Transverse colon (tissue), 4 donors: ENCODE measurements at regions not wholly inside any gene's neighbourhood (a gene's known extent, or its start where the extent isn't known, plus 50 kb on each side); places are given as distances from the start of the nearest gene placed in this dataset.

Source experiments
- DNase-seq: peaks from one replicate; pipeline ENCODE4 v3.0.0-alpha.2; 2019
- H3K27ac ChIP-seq, 4 donors: fragments of 200-600 bp; sonication (generic); 2 replicates each; pipeline ENCODE4 v1.5.1; 2016 to 2018; ENCODE audit warnings: inconsistent platforms in 4 of 4
- H3K27me3 ChIP-seq: fragments of 200-600 bp; sonication (generic); 2 replicates; pipeline ENCODE4 v1.5.1; 2017; ENCODE audit warnings: inconsistent platforms
- H3K36me3 ChIP-seq, 4 donors: fragments of 200-600 bp; sonication (generic); 2 replicates each; pipeline ENCODE4 v1.5.1; 2017 to 2019; ENCODE audit warnings: inconsistent platforms in 4 of 4
- H3K4me1 ChIP-seq, 4 donors: fragments of 200-600 bp; sonication (generic); 2 replicates each; pipeline ENCODE4 v1.5.1; 2017 to 2020; ENCODE audit warnings: inconsistent platforms in 4 of 4
- H3K4me3 ChIP-seq, 4 donors: fragments of 200-600 bp; sonication (generic); 1 replicate in 1 of 4; 2 replicates in 3 of 4; pipeline versions ENCODE4 v1.5.1 to v1.6.1; 2017 to 2019; ENCODE audit warnings: inconsistent platforms in 4 of 4
- H3K9me3 ChIP-seq, 2 donors: fragments of 200-600 bp; sonication (generic); 2 replicates each; pipeline ENCODE4 v1.5.1; 2017 to 2019; ENCODE audit warnings: inconsistent platforms in 2 of 2
- CTCF ChIP-seq, 5 experiments: fragments of 200-600 bp in 3 of 5; fragments of 450-650 bp in 2 of 5; sonication (generic) in 3 of 5; IDR thresholded peaks; 1 replicate in 2 of 5; 2 replicates in 3 of 5; pipeline ENCODE4 v1.5.1; 2016 to 2017; ENCODE audit warnings: antibody characterized with exemption in 5 of 5, inconsistent platforms in 3 of 5, mild to moderate bottlenecking in 2 of 5, moderate library complexity in 1 of 5
- EP300 ChIP-seq: sonication (generic); formaldehyde crosslinking; IDR thresholded peaks from one replicate; pipeline ENCODE4 v1.6.1; 2017; ENCODE audit warnings: antibody characterized with exemption, low read depth
- POLR2A ChIP-seq: fragments of 450-650 bp; IDR thresholded peaks from one replicate; pipeline ENCODE4 v1.6.1; 2016; ENCODE audit warnings: antibody characterized with exemption, mild to moderate bottlenecking, moderate library complexity
- POLR2AphosphoS5 ChIP-seq, 3 donors: sonication (generic); formaldehyde crosslinking; IDR thresholded peaks; one replicate each; pipeline ENCODE4 v1.6.1; 2016; ENCODE audit warnings: antibody characterized with exemption in 3 of 3
- WGBS, 2 donors: methylation state at CpG; one replicate each; pipeline ENCODE4 v1.1.5; 2018; ENCODE audit warnings: low coverage in 1 of 2; 5-methylcytosine and 5-hydroxymethylcytosine counted together
- in situ Hi-C, 4 donors: fragments of 200-750 bp; cut with MboI; loops; one replicate each; pipeline versions ENCODE4 v1.15.0 to v1.15.1; 2017; ENCODE audit warnings: low sequenced_read_pairs in 3 of 4, low pct_ligation_motif_present in 1 of 4, low pct_unique_long_range_greater_than_20kb in 1 of 4
- intact Hi-C: fragments of 100-400 bp; cut with DNase I; formaldehyde crosslinking; loops from one replicate; pipeline ENCODE4 v1.15.1; 2023; ENCODE audit warnings: low total_unique reads

DNA sequence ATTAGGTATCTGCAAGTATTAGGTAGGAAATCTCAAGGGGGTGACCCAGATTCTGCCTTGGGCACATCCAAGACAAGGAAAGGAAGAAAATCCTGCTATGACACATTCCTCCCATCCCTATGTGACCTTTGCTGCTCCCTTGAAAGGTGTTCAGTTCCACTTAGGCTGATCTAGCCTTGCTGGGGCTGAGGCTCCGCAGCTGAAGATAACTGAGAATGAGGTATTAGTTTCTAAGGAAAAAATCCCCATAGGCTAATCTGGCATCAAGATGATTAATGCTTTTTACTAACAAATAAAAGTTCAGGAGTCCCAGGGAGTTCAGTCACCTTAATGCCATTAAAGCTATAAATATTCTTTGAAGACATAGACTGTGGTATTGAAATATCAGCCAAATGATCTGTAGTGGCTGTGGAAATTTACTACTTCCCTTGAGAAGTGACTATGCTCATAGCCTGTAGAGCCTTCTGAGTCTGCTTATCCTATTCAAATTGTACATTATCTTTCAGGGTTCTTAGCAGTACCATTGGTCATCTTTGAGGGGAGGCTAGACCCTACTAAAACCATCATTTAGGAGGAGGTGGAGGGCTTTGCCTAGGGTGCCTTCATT lies 239.9 kb upstream of the RAG2 start:
- 62% methylated on average over 1 of the region's 1 CpG; no CpG with 5 or more reads in 1 of the 2 donors for WGBS, 2 donors
- intact Hi-C loops, result no loop called here
- TF ChIP-seq POLR2AphosphoS5 (IDR thresholded peaks at IDR 0.05) (no peak), CTCF (IDR thresholded peaks at IDR 0.05) (no peak)
- Histone ChIP-seq H3K4me1 (no peaks in the 10 kb centered on the region), H3K27me3 (no peaks in the 10 kb centered on the region), H3K36me3 (no peaks in the 10 kb centered on the region), H3K27ac (no peak overlapping the region), H3K9me3 (no peaks in the 10 kb centered on the region), H3K4me3 (no peak overlapping the region)
- in situ Hi-C loops, result no loop called here
- no peak for DNase-seq

GRCh38 chr11:36825251-36825650 lies 227.2 kb upstream of the RAG2 start:
- no peak for TF ChIP-seq CTCF (IDR thresholded peaks at IDR 0.05)
- no peak overlapping the region for H3K4me3 ChIP-seq
- intact Hi-C loops, result no loop called here
- no peaks in the 10 kb centered on the region for H3K4me1 ChIP-seq
- H3K9me3 ChIP-seq, result no peaks in the 10 kb centered on the region
- DNase-seq, result no peak
- in situ Hi-C loops, result no loop called here
- H3K36me3 ChIP-seq, result no peaks in the 10 kb centered on the region
- H3K27ac ChIP-seq, result no peak overlapping the region
- no peaks in the 10 kb centered on the region for H3K27me3 ChIP-seq
- 76 to 85% methylated on average over 7 to 10 of the region's 10 CpGs for WGBS, 2 donors

GRCh38 chr11:36824349-36824748 lies 226.3 kb upstream of the RAG2 start:
- TF ChIP-seq EP300 (no peak), CTCF (IDR thresholded peaks at IDR 0.05) (no peak), POLR2A (no peak), POLR2AphosphoS5 (IDR thresholded peaks at IDR 0.05) (no peak)
- Histone ChIP-seq H3K27ac (no peak overlapping the region), H3K9me3 (no peaks in the 10 kb centered on the region), H3K4me1 (no peaks in the 10 kb centered on the region), H3K36me3 (no peaks in the 10 kb centered on the region), H3K4me3 (no peak overlapping the region), H3K27me3 (no peaks in the 10 kb centered on the region)
- DNase-seq, result no peak
- in situ Hi-C loops (no loop called here), intact Hi-C loops (no loop called here)
- WGBS, 2 donors, result 65 to 75% methylated on average over 1 of the region's 1 CpG

GRCh38 chr11:36822829-36823228 lies 224.8 kb upstream of the RAG2 start:
- no peaks in the 10 kb centered on the region for H3K27me3 ChIP-seq
- no peaks in the 10 kb centered on the region for H3K9me3 ChIP-seq
- TF ChIP-seq POLR2AphosphoS5 (IDR thresholded peaks at IDR 0.05) (no peak), EP300 (no peak), CTCF (IDR thresholded peaks at IDR 0.05) (no peak), POLR2A (no peak)
- no peak for DNase-seq
- H3K36me3 ChIP-seq, result no peaks in the 10 kb centered on the region
- H3K4me3 ChIP-seq, result no peak overlapping the region
- intact Hi-C loops, result no loop called here
- no peaks in the 10 kb centered on the region for H3K4me1 ChIP-seq
- H3K27ac ChIP-seq, result no peak overlapping the region
- in situ Hi-C loops, result no loop called here
- WGBS, 2 donors, result 60 to 77% methylated on average over 1 of the region's 1 CpG
